GM19438 (cell line): ENCODE measurements at regions not wholly inside any gene's neighbourhood (a gene's known extent, or its start where the extent isn't known, plus 50 kb on each side); places are given as distances from the start of the nearest gene placed in this dataset.

Experiments
- ATAC-seq: cut with Tn5 transposase; IDR thresholded peaks from one replicate; pipeline ENCODE4 v1.9.1; 2021; ENCODE audit warnings: low read depth; ENCODE audit not compliant: unreplicated experiment

DNA sequence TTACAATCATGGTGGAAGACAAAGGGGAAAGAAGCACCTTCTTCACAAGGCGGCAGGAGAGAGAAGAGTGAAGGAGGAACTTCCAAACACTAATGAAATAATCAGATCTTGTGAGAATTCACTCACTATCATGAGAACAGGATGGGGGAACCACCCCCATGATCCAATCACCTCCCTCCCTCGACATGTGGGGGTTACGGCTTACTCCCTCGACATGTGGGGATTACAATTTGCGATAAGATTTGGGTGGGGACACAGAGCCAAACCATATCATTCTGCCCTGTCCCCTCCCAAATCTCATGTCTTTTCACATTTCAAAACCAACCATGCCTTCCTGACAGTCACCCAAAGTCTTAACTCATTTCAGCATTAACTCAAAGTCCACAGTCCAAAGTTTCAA is 88.7 kb upstream of the PGRMC2 start:
- no peak for ATAC-seq

DNA sequence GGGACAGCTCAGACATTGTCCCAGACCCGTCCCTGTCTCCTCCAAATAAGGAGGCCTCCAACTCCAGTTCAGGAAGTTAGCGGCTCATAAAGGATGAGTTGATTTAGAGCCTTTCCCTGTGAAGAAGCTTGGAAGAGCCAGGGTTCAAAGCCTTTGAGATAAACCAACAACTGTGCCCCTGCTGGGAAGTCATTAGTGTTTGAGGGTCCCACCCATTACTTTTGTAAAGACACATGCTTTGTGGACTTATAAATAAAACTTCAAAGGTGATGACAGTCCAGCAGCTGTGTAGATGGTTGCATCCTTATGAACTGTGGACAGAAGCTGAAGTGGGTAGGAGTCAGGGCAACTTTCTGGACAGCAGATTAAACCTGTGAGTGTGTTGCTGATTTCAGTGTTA is 86.0 kb upstream of the PGRMC2 start:
- no peak for ATAC-seq

DNA sequence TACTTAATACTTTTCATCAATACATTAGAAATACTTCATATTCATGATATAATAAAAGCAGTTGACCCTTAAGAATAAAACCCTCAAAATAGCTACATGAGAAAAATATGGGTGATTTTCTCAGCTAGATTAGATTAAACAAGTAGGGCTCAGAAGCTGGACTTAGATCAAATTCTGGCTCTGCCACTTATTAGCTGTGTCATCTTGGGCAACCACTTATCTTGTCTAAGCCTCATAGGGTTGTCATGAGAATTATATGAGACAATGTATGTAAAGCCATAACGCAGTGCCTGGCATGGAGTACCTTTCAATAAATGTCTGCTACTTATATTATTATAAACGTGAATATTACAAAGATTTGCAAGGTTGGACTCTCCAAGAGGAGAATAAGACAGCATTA is 84.3 kb upstream of the PGRMC2 start:
- no peak for ATAC-seq

DNA sequence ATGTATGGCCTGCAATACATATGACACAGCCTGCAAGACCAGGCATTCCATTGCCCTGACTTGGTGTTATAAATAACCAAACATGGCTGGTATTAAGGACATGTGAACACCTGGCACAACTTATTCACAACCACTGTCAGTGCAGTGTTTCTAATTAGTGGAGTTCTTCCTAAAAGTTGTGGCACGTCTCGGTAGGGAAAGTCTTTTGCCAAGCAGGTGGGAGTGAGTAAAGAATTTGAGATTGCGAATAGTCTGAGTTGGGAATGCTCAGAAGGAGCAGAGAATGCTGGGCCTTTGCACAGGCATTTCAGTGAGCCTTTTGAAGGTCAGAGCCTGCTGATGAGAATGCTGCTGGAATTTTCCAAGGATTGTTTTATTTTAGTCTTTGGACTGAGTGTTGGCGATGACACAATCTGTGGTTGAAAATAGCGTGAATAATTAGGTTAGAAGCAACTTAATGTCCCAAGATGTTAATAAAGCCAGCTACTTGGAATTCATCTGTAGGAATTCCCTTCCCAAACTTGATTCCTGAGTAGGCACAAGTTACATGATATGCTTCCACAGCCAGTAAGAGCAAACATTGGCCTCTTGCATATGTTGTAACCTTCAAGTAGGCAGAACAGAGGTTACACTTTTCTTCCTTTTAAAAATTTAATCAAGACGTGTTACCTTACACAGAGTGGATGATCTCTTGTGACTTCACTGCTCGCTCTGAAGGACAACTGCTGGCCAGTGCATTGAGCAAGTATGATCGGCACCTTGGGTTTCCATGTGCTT is 83.6 kb upstream of the PGRMC2 start:
- ATAC-seq, result no peak

DNA sequence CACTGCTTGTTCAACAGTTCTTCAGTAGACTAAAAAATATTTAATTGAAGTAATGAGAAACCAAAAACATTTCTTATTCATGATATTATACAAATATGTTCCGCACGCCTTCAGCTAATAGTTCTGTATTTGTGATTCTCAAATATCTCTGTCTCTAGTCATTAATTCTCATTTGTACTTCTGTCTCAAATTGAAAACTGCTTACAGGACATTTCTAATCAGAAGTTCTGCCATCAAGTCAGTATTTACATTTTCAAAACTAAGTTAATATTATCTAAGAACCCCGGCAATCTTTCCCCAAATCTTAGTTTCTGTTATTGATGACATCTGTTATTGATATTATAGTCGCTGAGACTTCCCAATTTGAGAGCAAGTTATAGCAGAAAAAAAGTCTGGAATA is 78.6 kb upstream of the PGRMC2 start:
- ATAC-seq, result no peak

DNA sequence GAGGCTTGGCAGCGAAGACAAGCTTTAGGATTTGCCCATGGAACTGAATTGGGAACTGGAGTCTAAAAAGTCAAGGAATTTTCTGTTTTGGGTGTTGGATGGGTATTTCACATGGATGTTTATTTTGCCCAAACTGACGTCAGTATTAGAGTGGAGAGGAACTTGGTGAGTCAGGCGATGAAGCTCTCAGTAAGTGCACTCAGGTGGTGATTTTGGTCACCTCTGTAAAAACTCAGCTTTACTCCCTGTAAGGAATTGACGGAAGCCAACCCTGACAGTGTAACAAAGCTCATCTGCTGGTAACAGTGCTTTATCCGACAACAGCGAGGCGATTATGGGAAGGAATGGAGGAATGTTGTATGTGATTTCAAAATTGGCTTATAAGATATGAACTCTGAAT is 77.0 kb upstream of the PGRMC2 start:
- no peak for ATAC-seq

DNA sequence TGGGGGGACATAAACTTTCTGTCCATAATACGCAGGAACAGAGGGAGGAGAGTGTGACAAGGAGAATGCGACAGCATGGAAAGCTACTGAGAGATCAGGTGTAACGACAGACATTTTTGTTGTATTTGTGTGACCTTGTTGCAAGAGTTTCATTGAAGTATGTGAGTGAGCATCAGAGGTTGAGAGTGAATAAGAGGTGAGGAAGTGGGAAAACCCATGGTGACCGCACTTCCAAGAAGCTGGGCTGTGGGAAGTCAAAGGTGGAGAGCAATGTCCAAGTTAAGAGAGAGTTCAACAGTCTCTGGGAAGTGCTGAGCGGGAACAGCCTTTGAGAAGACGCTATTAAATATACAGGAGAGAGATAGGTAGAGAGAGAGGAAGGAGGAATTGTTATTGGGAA is 76.4 kb upstream of the PGRMC2 start:
- no peak for ATAC-seq

DNA sequence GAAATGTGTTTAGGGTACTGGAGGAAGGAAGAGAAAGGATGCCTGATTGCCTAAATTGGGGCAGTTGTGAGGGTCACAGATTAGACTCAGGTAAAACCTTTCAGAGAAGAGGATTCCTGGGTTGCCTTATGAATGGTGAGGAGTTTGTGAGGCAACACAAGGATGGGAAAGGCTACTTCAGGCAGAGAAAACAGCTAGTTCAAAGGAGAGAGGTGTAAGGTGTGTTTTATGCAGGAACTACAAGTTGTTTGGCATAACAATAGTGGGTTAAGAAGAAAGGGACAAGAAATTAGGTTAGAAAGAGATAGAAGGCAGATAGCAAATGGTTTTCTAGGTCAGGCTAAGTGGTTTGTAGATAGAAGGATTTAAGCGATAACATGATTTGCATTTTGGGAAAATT is 75.1 kb upstream of the PGRMC2 start:
- no peak for ATAC-seq

DNA sequence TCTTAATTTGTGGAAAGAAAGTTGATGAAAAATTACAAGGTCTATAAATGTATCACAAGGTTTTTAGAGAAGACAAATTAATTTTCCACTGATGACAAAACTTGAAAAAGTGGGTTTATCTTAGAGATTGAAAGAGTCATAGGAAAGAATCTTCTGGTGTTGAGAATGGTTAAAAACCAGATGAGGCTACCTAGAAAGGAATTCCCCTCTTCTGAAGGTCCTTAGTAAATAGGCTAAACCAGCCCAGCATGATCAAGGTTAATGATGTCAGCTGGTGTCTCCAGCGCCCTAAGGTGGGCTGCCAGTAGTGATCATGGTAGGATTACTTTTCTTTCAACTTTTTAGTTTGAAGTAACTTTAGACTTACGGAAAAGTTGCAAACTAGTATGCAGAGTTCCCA is 71.8 kb upstream of the PGRMC2 start:
- ATAC-seq, result no peak

DNA sequence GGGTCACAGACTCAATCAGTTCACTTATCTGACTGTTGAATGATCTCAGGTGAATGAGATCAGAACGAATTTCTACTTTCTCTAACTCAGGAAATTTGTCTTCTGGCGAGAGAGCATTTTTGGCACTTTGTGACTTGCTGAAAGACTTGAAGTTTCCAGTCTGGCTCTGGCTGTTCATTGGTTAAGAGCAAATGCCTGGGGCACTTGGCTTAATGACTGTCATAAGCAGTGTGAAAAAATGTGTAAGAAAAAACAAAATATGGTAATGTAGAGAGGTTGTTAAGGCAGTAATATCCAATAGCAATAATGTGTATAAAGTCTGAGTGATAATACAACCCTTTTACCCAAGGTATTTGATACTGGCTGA is 71.3 kb upstream of the PGRMC2 start:
- ATAC-seq, result no peak

DNA sequence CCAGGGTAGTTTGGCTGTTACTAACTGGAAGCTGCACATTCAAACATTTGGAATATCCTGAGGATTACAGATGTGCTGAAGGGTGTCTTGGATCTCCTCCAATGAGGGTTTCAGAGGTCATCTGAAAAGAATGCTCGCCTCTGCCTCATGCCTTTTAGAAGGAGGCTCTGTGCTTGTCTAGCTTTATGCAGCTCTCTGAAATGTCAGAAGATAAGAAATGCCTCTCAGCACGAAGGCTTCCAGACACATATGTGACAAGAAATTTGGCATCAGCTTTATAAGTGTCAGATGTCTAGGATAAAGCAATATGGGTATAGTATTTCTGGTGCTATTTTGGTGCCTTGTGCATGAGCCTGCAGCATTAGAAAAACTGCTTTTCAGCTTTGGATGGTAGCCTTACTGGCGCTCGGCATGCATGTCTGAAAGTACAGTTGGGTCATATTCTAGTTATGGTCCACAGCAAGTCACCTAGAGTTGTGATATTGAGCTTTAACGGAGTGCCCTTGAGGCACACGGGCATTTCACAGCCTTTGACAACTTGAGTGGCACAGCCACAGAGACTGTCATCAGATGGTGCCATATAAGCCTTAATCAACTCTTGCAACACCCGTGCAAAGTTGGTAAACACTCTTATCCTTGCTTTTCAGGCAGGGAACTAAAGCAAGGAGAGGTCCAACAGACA is 70.8 kb upstream of the PGRMC2 start:
- ATAC-seq, result no peak

DNA sequence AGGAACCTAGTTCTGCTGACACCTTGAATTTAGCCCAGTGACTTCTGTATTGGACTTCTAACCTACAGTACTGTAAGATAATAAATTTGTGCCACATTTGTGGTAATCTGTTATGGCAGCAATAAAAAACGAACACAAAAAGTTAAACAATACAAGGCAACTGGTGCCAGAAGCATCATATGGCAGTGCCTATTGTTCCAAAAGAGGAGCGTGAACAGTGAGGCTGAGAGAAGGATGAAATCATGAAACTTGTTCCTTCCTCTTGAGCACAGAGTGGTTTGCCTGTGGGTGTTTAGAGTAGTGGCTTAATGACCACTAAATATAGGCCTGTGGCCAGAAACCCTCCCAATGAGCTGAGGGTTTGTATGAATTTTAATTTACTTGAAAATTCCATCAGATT is 69.7 kb upstream of the PGRMC2 start:
- no peak for ATAC-seq

DNA sequence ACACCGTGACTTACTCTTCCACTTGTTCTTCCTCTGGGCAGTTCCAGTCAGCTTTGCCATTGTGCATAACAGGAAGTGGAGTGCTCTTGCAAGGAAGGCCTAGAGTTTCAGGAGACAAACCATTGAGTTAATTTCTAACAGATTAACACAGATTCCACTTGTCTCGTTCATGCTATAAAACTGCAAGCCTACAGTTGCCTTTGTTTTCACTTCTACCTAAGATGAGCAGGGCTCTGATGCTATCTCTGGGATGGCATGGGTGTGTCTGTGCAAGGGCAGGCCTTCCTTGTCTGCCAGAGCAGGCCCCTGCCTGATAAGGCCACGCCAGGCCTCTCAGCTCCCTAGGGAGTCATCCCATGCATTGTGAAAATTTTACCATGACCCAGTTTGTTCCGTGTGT is 67.7 kb upstream of the PGRMC2 start:
- peak; percentile 93 for ATAC-seq

DNA sequence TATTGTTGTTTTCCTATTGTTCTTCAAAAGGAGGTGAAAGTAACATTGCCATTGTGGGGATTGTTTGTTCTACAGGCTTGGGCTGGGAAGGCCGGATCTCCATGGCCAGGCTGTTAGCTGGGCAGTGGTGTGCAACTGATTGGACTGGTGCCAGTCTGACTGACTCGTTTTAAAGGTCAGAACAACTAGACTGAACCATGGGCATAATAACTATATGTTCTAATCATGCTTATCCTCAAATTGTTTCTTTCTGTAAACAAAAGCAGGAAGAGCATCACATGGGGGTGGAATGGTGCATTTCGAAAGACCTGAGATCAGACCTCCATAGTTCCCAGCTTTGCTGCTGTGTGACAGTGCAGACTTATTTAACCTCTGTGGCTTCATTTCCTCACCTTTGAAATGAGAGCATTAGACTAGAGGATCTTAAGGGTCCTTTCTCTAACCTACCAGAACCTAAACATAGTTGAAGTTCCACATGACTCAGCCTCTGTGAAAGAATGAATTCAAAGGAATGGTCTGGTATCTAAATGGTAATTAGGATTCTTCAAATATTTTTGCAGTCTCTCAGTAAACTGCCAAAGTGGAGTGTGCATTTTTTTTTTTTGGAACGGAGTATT is 66.7 kb upstream of the PGRMC2 start:
- ATAC-seq, result no peak

DNA sequence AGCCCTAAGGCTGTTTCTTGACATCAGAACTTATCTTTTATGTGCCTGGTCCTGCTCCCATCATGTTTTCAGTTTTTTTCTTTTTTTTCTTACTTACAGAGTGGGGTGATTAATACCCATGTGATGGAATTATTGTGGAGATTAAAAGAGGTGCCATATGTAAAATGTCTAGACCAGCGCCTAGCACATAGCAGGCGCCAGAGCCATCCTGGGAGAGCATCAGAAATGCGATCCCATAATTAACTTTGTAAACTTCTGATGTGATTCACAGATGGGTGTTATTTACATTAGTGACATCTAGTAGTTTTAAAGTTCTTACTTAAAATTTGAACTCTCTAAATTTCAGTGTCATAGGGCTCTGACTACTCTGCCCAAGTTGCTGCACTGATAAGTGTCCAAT is 66.2 kb upstream of the PGRMC2 start:
- ATAC-seq, result no peak

DNA sequence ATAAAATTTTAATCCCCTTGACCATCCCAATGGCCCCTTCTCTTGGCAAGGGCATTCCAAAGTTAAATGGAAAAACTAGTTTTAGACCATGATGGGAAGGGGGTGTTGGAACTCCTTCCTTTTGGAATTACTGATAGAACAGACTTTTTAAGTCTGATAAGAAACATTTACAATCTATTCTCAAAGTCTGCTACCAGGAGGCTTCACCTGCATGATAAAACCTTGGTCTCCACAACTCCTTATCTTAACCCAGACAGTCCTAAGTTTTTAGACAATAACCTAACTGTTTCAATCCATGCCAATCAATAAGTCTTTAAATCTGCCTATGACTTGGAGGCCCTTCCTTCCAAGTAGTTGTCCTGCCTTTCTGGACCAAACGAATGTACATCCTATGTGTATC is 63.9 kb upstream of the PGRMC2 start:
- ATAC-seq, result no peak

DNA sequence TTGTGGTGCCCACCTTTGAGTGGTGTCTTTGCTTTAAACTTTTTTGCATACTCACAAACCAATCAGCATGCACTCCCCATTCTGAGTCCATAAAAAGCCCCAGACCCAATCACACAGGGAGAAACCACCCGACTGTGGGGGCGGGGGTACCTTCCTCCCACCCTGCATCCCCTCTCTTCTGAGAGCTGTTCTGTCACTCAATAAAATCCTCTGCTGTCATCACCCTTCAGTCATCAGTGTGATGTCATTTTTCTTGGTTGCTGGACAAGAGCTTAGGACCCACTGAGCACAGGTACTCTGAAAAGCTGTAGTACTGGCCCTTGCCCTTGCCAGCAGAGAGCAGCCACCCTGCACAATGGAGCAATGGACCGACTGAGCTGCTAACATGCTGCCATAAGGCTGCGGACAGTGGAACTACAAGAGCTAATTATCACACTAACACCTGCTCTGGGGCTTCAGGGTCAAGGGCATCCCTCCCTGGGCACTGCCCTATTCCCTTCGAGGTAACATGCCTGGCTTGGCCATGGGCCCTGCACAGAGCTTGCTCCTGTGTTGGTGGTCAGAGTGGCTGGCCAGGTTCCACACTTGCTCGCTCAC is 62.9 kb upstream of the PGRMC2 start:
- ATAC-seq, result no peak

DNA sequence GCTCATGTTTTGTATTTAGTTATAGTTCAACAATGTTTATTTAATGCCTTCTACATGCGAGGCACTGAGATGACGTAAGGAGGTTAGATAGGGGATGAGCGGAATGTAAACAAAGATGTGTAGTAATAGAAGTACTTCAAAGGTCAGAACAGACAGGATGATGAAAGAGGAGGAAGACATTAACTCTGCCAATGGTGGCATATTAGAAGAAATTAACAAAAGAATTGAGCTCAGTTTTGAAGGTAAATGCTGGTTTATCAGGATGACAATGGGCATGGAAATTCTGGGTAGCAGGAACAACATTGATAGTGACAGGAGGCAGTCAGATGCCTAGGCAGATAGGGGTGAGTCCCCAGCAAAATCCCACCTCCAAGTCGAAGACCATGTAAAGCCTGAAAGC is 62.3 kb upstream of the PGRMC2 start:
- ATAC-seq, result no peak

DNA sequence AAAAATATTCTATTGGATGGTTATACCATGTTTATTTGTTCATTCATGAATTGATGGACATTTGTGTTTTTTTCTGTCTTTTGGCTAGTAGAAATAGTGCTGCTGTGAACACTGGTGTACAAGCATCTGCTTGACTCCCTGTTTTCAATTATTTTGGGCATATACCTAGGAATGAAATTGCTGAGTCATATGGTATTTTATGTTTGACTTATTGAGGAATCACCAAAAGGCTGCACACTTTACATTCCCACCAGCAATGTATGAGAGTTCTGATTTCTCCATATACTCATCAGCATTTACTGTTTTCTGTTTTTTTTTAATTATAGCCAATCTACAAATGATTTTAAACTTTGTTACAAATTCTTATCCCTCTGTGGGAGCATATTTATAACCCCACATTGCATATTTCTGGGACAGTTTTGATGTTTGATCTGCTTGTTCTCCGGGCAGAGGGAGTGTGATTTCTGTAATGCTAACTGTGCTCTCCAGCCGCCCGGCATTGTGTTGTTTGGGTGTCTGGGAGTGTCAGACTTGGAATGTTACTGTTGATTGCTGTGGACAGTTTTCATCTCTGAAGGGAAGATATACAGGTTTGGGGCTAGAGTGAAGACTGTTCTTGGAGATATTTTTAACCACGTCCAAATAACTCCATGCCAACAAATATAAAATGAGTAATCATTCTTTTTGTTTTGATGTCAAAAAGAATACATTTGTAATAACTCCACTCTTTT is 60.5 kb upstream of the PGRMC2 start:
- ATAC-seq, result no peak

DNA sequence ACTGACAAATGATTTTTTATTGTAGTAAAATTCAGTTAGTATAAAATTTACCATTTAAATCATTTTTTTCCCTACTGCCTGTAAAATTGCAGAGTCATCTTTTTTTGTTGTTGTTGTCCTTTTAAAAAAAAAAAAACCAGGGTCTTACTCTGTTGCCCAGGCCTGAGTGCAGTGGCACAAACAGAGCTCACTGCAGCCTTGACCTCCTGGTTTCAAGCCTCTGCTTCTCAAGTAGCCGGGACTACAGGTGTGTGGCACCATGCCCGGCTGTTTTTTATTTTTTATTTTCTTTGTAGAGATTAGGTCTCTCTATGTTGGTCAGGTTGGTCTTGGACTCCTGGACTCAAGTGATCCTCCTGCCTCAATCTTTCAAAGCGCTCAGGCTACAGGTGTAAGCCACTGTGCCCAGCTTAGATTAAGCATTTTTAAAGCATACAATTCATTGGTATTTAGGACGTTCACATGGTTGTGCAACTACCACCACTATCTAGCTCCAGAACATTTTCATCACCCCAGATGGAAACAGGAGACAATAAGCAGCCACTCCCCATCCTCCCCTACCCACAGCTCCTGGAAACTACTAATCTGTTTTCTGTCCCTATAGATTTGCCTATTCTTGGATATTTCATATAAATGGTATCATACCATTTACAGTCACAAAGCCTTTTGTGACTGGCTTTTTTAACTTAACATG is 59.7 kb upstream of the PGRMC2 start:
- no peak for ATAC-seq
